Left lung (tissue), 4 donors: ENCODE measurements at regions not wholly inside any gene's neighbourhood (a gene's known extent, or its start where the extent isn't known, plus 50 kb on each side); places are given as distances from the start of the nearest gene placed in this dataset.
A peak's percentile ranks its signal among the peaks of the same experiment; 100 is the strongest.

ENCODE experiments used
- ATAC-seq: fragments of 200-7000 bp; cut with Tn5 transposase; one replicate; pipeline ENCODE4 v1.9.1; 2020; ENCODE audit warnings: moderate library complexity
- DNase-seq, 4 donors: peaks; one replicate each; pipeline ENCODE4 v3.0.0-alpha.2; 2013 to 2020
- H3K27ac ChIP-seq, 2 donors: fragments of 200-600 bp; sonication (generic) in 1 of 2; one replicate each; pipeline versions ENCODE4 v1.5.0 to v1.8.0; 2020 to 2021
- H3K27me3 ChIP-seq, 2 donors: fragments of 200-600 bp; sonication (generic) in 1 of 2; one replicate each; pipeline versions ENCODE4 v1.5.0 to v1.8.0; 2020 to 2021
- H3K36me3 ChIP-seq, 2 donors: fragments of 200-600 bp; sonication (generic) in 1 of 2; one replicate each; pipeline versions ENCODE4 v1.5.0 to v1.8.0; 2020 to 2021
- H3K4me1 ChIP-seq, 2 donors: fragments of 200-600 bp; one replicate each; pipeline ENCODE4 v1.8.0; 2021
- H3K4me3 ChIP-seq, 2 donors: fragments of 200-600 bp; sonication (generic) in 1 of 2; one replicate each; pipeline versions ENCODE4 v1.5.0 to v1.8.0; 2020 to 2021; ENCODE audit warnings: mild to moderate bottlenecking in 1 of 2
- H3K9me3 ChIP-seq, 2 donors: fragments of 200-600 bp; sonication (generic) in 1 of 2; one replicate each; pipeline versions ENCODE4 v1.5.0 to v1.8.0; 2020 to 2021
- intact Hi-C, 2 donors: fragments of 100-400 bp; cut with DNase I; formaldehyde crosslinking; loops; one replicate each; pipeline versions ENCODE4 v1.11.2 to v1.14.2; 2022
- TF ChIP-seq, protein P1 (sequence below), 2 donors: fragments of 200-600 bp; sonication (generic) in 1 of 2; IDR thresholded peaks; one replicate each; pipeline versions ENCODE4 v1.5.0 to v1.8.0; 2021; ENCODE audit warnings: antibody characterized with exemption in 2 of 2
- donor health status: DM: no; HTN: yes; CAD: no.
- donor health status: DM: no; HTN: no; CAD: no.

DNA sequence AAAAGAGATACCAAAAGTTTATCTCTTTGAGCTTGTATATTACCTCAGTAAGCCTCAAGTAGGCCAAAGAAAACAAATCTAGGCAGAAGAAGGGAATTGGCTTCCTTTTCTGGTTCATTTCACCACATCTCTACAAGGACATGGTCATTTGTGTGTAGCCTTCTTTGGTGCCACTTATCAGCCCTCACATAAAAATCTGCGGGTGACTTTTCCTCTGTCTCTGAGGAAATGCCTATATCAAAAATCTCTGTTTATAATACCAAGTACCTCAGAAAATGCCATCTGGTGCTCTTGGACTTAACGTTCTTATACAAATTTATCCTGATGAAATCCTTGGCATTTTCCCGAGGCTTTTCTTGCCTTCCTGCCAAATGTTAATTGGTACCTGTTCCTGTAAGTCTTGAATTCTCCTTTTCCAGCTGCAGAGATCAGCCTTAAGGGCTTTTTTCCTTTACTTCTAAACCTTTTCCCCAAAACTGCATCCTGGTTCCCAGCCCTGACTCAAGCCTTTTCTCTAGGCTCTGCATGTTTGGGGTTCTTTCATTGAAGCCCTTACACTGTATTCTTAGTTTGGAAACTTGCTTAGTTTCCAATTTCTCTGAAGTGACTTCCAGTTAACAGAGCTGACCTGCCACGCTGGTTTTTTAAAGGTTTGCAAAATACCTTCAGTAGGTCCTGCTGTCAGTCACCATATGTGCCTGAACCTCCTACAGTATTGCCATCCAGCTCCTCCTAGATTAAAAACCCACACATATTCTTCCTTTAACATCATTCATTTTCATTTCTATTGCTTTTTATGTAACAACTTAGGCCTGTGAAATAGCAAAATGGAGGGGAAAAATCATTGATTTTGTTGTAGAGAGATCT, 191.2 kb upstream of the PREP start:
- H3K4me3 ChIP-seq = no peak overlapping the region
- TF ChIP-seq, protein P1, sequence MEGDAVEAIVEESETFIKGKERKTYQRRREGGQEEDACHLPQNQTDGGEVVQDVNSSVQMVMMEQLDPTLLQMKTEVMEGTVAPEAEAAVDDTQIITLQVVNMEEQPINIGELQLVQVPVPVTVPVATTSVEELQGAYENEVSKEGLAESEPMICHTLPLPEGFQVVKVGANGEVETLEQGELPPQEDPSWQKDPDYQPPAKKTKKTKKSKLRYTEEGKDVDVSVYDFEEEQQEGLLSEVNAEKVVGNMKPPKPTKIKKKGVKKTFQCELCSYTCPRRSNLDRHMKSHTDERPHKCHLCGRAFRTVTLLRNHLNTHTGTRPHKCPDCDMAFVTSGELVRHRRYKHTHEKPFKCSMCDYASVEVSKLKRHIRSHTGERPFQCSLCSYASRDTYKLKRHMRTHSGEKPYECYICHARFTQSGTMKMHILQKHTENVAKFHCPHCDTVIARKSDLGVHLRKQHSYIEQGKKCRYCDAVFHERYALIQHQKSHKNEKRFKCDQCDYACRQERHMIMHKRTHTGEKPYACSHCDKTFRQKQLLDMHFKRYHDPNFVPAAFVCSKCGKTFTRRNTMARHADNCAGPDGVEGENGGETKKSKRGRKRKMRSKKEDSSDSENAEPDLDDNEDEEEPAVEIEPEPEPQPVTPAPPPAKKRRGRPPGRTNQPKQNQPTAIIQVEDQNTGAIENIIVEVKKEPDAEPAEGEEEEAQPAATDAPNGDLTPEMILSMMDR (IDR thresholded peaks at IDR 0.05) = no peak
- ATAC-seq = no peak
- H3K9me3 ChIP-seq = no peaks in the 10 kb centered on the region
- peaks cover 0 to 20% of the 10 kb centered on the region in 2 donors for H3K4me1 ChIP-seq
- intact Hi-C loops = no loop called here
- no peaks in the 10 kb centered on the region for H3K27me3 ChIP-seq
- no peak for DNase-seq
- no peaks in the 10 kb centered on the region for H3K36me3 ChIP-seq
- peak overlapping the region in 1 of 2 donors; percentile 10 for H3K27ac ChIP-seq

- Histone ChIP-seq H3K9me3 (no peaks in the 10 kb centered on the region), H3K27ac (peak overlapping the region in 1 of 2 donors; percentile 10), H3K4me1 (peaks cover 0 to 20% of the 10 kb centered on the region in 2 donors), H3K36me3 (no peaks in the 10 kb centered on the region), H3K27me3 (no peaks in the 10 kb centered on the region), H3K4me3 (no peak overlapping the region)
- ATAC-seq (no peak), DNase-seq (no peak)
- TF ChIP-seq, protein P1 (IDR thresholded peaks at IDR 0.05) = no peak
- intact Hi-C loops = no loop called here
Measured at GRCh38 chr6:105593056-105593690, 190.3 kb upstream of the PREP start.

GRCh38 chr6:105592329-105592728, 189.4 kb upstream of the PREP start:
- no peaks in the 10 kb centered on the region for H3K36me3 ChIP-seq
- H3K9me3 ChIP-seq = no peaks in the 10 kb centered on the region
- no peak for ATAC-seq
- no peak overlapping the region for H3K27ac ChIP-seq
- peaks cover 0 to 20% of the 10 kb centered on the region in 2 donors for H3K4me1 ChIP-seq
- TF ChIP-seq, protein P1 (IDR thresholded peaks at IDR 0.05) = no peak
- intact Hi-C loops = no loop called here
- H3K4me3 ChIP-seq = no peak overlapping the region
- no peaks in the 10 kb centered on the region for H3K27me3 ChIP-seq
- no peak for DNase-seq

- no peaks in the 10 kb centered on the region for H3K9me3 ChIP-seq
- no peaks in the 10 kb centered on the region for H3K27me3 ChIP-seq
- H3K27ac ChIP-seq = no peak overlapping the region
- TF ChIP-seq, protein P1 (IDR thresholded peaks at IDR 0.05) = no peak
- H3K4me3 ChIP-seq = no peak overlapping the region
- intact Hi-C loops = no loop called here
- DNase-seq (no peak), ATAC-seq (peak; percentile 48)
- no peaks in the 10 kb centered on the region for H3K36me3 ChIP-seq
- peaks cover 0 to 20% of the 10 kb centered on the region in 2 donors for H3K4me1 ChIP-seq
Measured at GRCh38 chr6:105591053-105591452, 188.2 kb upstream of the PREP start.

DNA sequence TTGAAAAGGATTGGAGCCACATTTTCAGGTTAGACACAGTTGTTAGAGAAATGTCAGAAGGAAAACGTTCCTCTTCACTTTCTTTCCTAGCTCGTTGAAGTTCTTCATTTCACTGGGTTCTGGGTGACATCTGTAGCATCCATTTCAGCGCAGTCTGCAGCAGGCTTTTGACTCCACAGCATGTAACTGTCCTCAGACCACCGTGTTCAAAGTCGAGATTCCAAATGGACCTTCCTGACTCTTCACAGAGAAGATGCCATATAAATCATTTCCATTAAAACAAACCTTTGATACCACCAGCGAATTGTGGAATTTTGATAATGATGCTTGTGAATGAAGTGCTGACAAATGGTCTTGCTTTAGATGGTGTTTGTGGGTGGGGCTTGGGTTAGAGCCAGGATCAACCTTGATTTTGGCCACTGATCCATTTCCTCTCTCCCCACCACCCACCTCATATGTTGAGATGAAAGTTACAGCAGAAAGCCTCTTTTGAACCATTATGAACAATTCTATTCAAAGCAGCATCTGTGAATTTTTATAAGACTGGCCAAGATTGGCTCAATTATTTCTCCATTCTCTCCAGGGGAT, 185.3 kb upstream of the PREP start:
- Histone ChIP-seq H3K4me1 (peaks cover 0 to 9% of the 10 kb centered on the region in 2 donors), H3K4me3 (no peak overlapping the region), H3K27me3 (no peaks in the 10 kb centered on the region), H3K27ac (no peak overlapping the region), H3K9me3 (no peaks in the 10 kb centered on the region), H3K36me3 (no peaks in the 10 kb centered on the region)
- ATAC-seq (no peak), DNase-seq (no peak)
- TF ChIP-seq, protein P1 (IDR thresholded peaks at IDR 0.05) = no peak
- intact Hi-C loops = no loop called here
